Calu3 (cell line): ENCODE measurements at regions not wholly inside any gene's neighbourhood (a gene's known extent, or its start where the extent isn't known, plus 50 kb on each side); places are given as distances from the start of the nearest gene placed in this dataset.

Experiments
- BruUV-seq: library from RNA; stranded (reverse); fragments of 400-500 nt; replicated peaks from 2 replicates; lab custom pipeline; 2021; lab: Mats Ljungman, UMichigan
- CTCF ChIA-PET: fragments of 300-600 bp; sonication (Branson Sonifier 250); formaldehyde crosslinking; loops from one replicate; lab custom pipeline; 2022; ENCODE audit warnings: antibody characterized with exemption; lab: Charles Lee
- DNase-seq: peaks from one replicate; pipeline ENCODE4 v3.0.0; 2022
- H3K27ac Mint-ChIP-seq: one replicate; pipeline ENCODE4 v1.8.0; 2022; ENCODE audit warnings: mixed read lengths; ENCODE audit not compliant: unreplicated experiment
- H3K27me3 Mint-ChIP-seq: one replicate; pipeline ENCODE4 v1.8.0; 2022; ENCODE audit warnings: mixed read lengths; ENCODE audit not compliant: unreplicated experiment
- H3K36me3 Mint-ChIP-seq: one replicate; pipeline ENCODE4 v1.8.0; 2022; ENCODE audit warnings: mild to moderate bottlenecking, moderate library complexity, mixed read lengths; ENCODE audit not compliant: insufficient read depth, unreplicated experiment
- H3K4me1 Mint-ChIP-seq: one replicate; pipeline ENCODE4 v1.8.0; 2022; ENCODE audit warnings: mild to moderate bottlenecking, low read depth, mixed read lengths; ENCODE audit not compliant: unreplicated experiment
- H3K4me3 Mint-ChIP-seq: one replicate; pipeline ENCODE4 v1.8.0; 2022; ENCODE audit warnings: mild to moderate bottlenecking, low read depth, moderate library complexity, mixed read lengths; ENCODE audit not compliant: unreplicated experiment
- H3K9me3 Mint-ChIP-seq: one replicate; pipeline ENCODE4 v1.8.0; 2022; ENCODE audit warnings: low read depth, mixed read lengths; ENCODE audit not compliant: unreplicated experiment
- intact Hi-C: fragments of 100-400 bp; cut with micrococcal nuclease; formaldehyde crosslinking; loops from one replicate; pipeline ENCODE4 v1.10.0; 2022; ENCODE audit not compliant: unreplicated experiment
- TF ChIP-seq, protein P1 (sequence below): fragments of 200-600 bp; IDR thresholded peaks from one replicate; pipeline ENCODE4 v1.8.0; 2022; ENCODE audit warnings: antibody characterized with exemption; ENCODE audit not compliant: unreplicated experiment

DNA sequence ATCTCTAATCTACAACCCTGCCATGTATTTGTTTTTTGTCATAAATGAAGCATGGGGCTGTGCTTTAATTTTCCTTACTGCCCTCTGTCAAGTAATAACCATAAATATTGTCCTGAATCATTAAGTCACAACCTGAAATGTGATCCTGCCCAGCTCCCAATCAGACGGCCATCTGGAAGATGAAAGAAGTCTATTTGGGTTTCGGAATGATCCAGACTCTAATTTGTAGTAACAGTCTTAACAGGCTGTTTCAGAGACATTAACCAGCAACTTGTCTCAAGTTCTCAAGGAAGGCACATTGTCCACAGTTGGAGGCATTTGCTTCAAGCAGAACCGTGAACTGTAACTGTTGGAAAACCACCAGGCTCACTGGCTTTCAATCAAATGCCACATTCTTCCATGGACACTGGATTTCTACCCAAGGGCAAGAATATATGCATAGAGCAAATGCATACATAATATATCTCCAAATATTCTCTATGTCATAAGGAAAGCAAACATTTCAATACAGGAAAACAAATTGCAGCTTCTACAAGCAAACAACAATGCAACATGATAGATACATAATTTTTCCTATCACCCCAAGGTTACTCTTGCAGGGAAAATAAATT is 405.2 kb upstream of the NPVF start:
- no TSS peak for BruUV-seq
- CTCF ChIA-PET = interaction anchor here (0.8 kb wide), 1 partner anchor 116 kb away, joined by 3 read pairs; no protein-coding TSS in a partner anchor
- no peak overlapping the region for H3K27ac Mint-ChIP-seq
- TF ChIP-seq, protein P1, sequence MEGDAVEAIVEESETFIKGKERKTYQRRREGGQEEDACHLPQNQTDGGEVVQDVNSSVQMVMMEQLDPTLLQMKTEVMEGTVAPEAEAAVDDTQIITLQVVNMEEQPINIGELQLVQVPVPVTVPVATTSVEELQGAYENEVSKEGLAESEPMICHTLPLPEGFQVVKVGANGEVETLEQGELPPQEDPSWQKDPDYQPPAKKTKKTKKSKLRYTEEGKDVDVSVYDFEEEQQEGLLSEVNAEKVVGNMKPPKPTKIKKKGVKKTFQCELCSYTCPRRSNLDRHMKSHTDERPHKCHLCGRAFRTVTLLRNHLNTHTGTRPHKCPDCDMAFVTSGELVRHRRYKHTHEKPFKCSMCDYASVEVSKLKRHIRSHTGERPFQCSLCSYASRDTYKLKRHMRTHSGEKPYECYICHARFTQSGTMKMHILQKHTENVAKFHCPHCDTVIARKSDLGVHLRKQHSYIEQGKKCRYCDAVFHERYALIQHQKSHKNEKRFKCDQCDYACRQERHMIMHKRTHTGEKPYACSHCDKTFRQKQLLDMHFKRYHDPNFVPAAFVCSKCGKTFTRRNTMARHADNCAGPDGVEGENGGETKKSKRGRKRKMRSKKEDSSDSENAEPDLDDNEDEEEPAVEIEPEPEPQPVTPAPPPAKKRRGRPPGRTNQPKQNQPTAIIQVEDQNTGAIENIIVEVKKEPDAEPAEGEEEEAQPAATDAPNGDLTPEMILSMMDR = no peak
- no peaks in the 10 kb centered on the region for H3K9me3 Mint-ChIP-seq
- no peaks in the 10 kb centered on the region for H3K36me3 Mint-ChIP-seq
- no peak overlapping the region for H3K4me3 Mint-ChIP-seq
- peaks cover 78% of the 10 kb centered on the region for H3K27me3 Mint-ChIP-seq
- no peak for DNase-seq
- intact Hi-C loops = no loop called here
- no peaks in the 10 kb centered on the region for H3K4me1 Mint-ChIP-seq

DNA sequence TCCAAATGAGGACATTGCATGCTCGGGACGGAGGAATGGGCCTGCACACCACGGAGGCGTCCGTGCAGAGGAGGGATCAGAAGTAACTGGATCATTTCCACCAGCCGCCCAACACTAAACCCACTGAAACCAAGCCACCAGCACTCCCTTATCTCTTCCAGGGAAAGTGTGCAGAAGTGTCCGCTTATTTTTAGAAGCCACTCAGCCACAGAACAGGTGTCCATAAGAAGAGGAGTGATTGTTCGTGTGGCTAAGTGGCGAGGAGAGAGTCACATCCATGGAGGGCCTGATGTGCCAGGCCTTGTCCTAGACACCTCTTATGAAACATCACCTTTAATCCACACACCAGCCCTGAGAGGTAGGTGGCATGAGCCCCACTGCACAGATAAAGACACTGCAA is 407.9 kb upstream of the NPVF start:
- Mint-ChIP-seq H3K9me3 (no peaks in the 10 kb centered on the region), H3K27me3 (peaks cover 52% of the 10 kb centered on the region), H3K4me3 (no peak overlapping the region), H3K36me3 (no peaks in the 10 kb centered on the region), H3K4me1 (no peaks in the 10 kb centered on the region), H3K27ac (no peak overlapping the region)
- TF ChIP-seq, protein P1 = no peak
- no peak for DNase-seq
- no TSS peak for BruUV-seq
- intact Hi-C loops = no loop called here
- CTCF ChIA-PET = interaction anchor here (1.3 kb wide), 1 partner anchor 21 kb away, joined by 3 read pairs; no protein-coding TSS in a partner anchor

DNA sequence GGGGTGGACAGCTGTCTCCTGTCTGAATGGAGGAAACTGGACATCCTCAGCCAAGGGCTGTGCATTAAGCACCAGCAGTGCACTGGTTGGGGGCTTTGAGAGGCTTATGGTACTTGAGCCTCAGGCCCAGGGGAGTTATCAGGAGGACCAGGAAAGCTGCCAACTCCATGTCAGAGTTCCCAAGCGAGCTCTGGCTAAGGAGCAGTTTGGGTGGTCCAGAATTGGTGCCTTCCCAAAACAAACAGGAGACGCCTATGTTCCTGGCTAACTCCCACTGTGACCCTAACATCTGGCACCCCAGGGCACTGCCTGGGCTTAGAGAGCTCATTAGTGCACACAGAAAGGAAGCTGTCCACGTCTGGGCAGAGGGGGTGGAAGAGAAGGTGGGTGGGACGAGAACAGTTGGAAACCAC is 408.6 kb upstream of the NPVF start:
- Mint-ChIP-seq H3K4me3 (no peak overlapping the region), H3K27ac (no peak overlapping the region), H3K27me3 (peaks cover 45% of the 10 kb centered on the region), H3K36me3 (no peaks in the 10 kb centered on the region), H3K4me1 (no peaks in the 10 kb centered on the region), H3K9me3 (no peaks in the 10 kb centered on the region)
- BruUV-seq = no TSS peak
- CTCF ChIA-PET = interaction anchor here (0.8 to 1.3 kb wide), 2 partner anchors 13 to 21 kb away, joined by 3 to 4 read pairs; no protein-coding TSS in a partner anchor
- intact Hi-C loops = no loop called here
- TF ChIP-seq, protein P1 = no peak
- DNase-seq = no peak

DNA sequence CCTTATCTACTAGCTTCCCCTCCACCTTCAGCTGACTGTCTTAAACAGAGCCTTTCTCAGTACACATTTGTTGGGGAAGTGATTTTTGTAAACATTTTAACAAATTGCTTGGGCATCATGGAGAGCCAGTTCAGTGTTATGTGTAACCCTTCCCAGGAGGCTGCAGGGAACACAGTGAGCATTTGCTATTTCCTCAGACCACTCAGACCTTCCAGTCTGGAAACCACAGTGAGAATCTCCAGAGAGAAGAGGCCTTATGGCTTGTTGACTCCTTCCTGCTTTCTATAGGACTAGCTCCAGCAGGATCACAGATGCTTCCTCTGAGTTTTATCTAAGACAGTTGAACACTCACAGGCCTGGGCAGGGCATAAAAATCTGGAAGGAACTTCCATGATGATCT is 409.8 kb upstream of the NPVF start:
- Mint-ChIP-seq H3K27ac (no peak overlapping the region), H3K27me3 (peaks cover 33% of the 10 kb centered on the region), H3K36me3 (no peaks in the 10 kb centered on the region), H3K4me1 (no peaks in the 10 kb centered on the region), H3K9me3 (no peaks in the 10 kb centered on the region), H3K4me3 (no peak overlapping the region)
- TF ChIP-seq, protein P1 = no peak
- intact Hi-C loops = no loop called here
- CTCF ChIA-PET = no interaction called here
- BruUV-seq = no TSS peak
- DNase-seq = no peak
